SK-N-SH (cell line): ENCODE measurements at regions not wholly inside any gene's neighbourhood (a gene's known extent, or its start where the extent isn't known, plus 50 kb on each side); places are given as distances from the start of the nearest gene placed in this dataset.

Experiments used
- CTCF ChIP-seq: fragments of 200-600 bp; sonication (generic); IDR thresholded peaks from 2 replicates; pipeline ENCODE4 v1.6.1; 2017; ENCODE audit warnings: antibody characterized with exemption, mild to moderate bottlenecking, moderate library complexity
- EP300 ChIP-seq, 2 experiments: IDR thresholded peaks; 2 replicates each; pipeline versions ENCODE4 v1.4.0 to v1.6.1; 2012; ENCODE audit warnings: borderline replicate concordance in 1 of 2, low read depth in 1 of 2, low read length in 1 of 2
- JUND ChIP-seq: IDR thresholded peaks from 2 replicates; pipeline ENCODE4 v1.4.0; 2012
- SIN3A ChIP-seq: IDR thresholded peaks from 2 replicates; pipeline ENCODE4 v1.6.1; 2012; ENCODE audit warnings: low read depth, mild to moderate bottlenecking, low read length, moderate library complexity, borderline replicate concordance
- SMC3 ChIP-seq: IDR thresholded peaks from 2 replicates; pipeline ENCODE4 v1.6.1; 2012; ENCODE audit warnings: low read depth, low read length, improper control_type of control experiment
- TAF1 ChIP-seq: IDR thresholded peaks from 2 replicates; pipeline ENCODE4 v1.6.1; 2012; ENCODE audit warnings: low read depth, mild to moderate bottlenecking, low read length, moderate library complexity, borderline replicate concordance

DNA sequence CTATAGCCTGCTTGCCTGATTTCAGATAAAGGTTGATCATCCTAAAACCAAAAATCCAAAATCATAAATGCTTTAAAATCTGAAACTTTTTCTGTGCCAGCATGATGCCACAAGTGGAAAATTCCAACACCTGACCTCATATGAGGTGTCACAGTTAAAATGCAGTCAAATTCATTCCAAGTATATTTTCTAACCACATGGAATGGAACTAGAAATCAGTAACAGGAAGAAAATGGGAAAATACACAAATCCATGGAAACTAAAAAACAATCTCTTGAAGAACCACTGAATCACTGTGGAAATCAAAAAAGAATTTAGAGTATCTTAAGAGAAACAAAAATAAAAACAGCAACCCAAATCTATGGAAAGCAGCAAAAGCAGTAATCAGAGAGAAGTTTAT lies 297.5 kb upstream of the COX7C start:
- TF ChIP-seq CTCF (no peak), EP300 (IDR thresholded peaks at IDR 0.05; ENCODE audit: borderline replicate concordance in 1 of 2, low read depth in 1 of 2, low read length in 1 of 2) (no peak), SIN3A (no peak), JUND (no peak), SMC3 (no peak), TAF1 (no peak)
